Muscle of back (tissue), 3 donors: ENCODE measurements at regions not wholly inside any gene's neighbourhood (a gene's known extent, or its start where the extent isn't known, plus 50 kb on each side); places are given as distances from the start of the nearest gene placed in this dataset.

ENCODE experiments used
- DNase-seq, 3 donors: peaks; one replicate each; pipeline versions ENCODE4 v3.0.0 to v3.0.0-alpha.2; 2013

GRCh38 chr13:21757763-21758162 lies 86.9 kb downstream of the FGF9 start:
- no peak for DNase-seq

GRCh38 chr13:21758441-21758840 lies 87.6 kb downstream of the FGF9 start:
- no peak for DNase-seq

- DNase-seq: no peak
These were observed 88.6 kb downstream of the FGF9 start for GRCh38 chr13:21759463-21759862.

GRCh38 chr13:21759911-21760310 lies 89.0 kb downstream of the FGF9 start:
- no peak for DNase-seq

- DNase-seq: no peak
These were observed 90.9 kb downstream of the FGF9 start for GRCh38 chr13:21761770-21762169.

- no peak for DNase-seq
These were observed 91.6 kb downstream of the FGF9 start for GRCh38 chr13:21762512-21762911.

GRCh38 chr13:21767032-21767431 lies 96.2 kb downstream of the FGF9 start:
- DNase-seq: no peak

- DNase-seq: no peak
These were observed 100.2 kb downstream of the FGF9 start for GRCh38 chr13:21771075-21771474.

GRCh38 chr13:21777166-21777565 lies 106.3 kb downstream of the FGF9 start:
- no peak for DNase-seq

- peak; percentile 7 to 27 (median 19) for DNase-seq
These were observed 106.9 kb downstream of the FGF9 start for GRCh38 chr13:21777813-21778212.

GRCh38 chr13:21782736-21783135 lies 111.9 kb downstream of the FGF9 start:
- DNase-seq: no peak

GRCh38 chr13:21785990-21786389 lies 115.1 kb downstream of the FGF9 start:
- no peak for DNase-seq

- peak in 2 of 3 donors; percentile 49 to 62 for DNase-seq
These were observed 125.2 kb downstream of the FGF9 start for GRCh38 chr13:21796066-21796465.

- no peak for DNase-seq
These were observed 126.1 kb downstream of the FGF9 start for GRCh38 chr13:21796775-21797514.

- DNase-seq: no peak
These were observed 126.9 kb downstream of the FGF9 start for GRCh38 chr13:21797736-21798135.

- no peak for DNase-seq
These were observed 127.3 kb downstream of the FGF9 start for GRCh38 chr13:21798181-21798580.

GRCh38 chr13:21799671-21800070 lies 128.8 kb downstream of the FGF9 start:
- DNase-seq: no peak

GRCh38 chr13:21800837-21801616 lies 130.2 kb downstream of the FGF9 start:
- no peak for DNase-seq

- DNase-seq: peak in 1 of 3 donors; percentile 9
These were observed 134.9 kb downstream of the FGF9 start for GRCh38 chr13:21805733-21806132.

- DNase-seq: no peak
These were observed 141.3 kb downstream of the FGF9 start for GRCh38 chr13:21812192-21812626.

GRCh38 chr13:21813110-21813509 lies 142.2 kb downstream of the FGF9 start:
- DNase-seq: no peak

- no peak for DNase-seq
These were observed 143.0 kb downstream of the FGF9 start for GRCh38 chr13:21813844-21814243.

GRCh38 chr13:21814604-21815003 lies 143.7 kb downstream of the FGF9 start:
- no peak for DNase-seq
